GM19240 (cell line): ENCODE measurements at regions not wholly inside any gene's neighbourhood (a gene's known extent, or its start where the extent isn't known, plus 50 kb on each side); places are given as distances from the start of the nearest gene placed in this dataset.

Experiments
- DNase-seq: peaks from one replicate; pipeline ENCODE4 v3.0.0; 2011; ENCODE audit warnings: low spot score; ENCODE audit not compliant: insufficient read length

DNA sequence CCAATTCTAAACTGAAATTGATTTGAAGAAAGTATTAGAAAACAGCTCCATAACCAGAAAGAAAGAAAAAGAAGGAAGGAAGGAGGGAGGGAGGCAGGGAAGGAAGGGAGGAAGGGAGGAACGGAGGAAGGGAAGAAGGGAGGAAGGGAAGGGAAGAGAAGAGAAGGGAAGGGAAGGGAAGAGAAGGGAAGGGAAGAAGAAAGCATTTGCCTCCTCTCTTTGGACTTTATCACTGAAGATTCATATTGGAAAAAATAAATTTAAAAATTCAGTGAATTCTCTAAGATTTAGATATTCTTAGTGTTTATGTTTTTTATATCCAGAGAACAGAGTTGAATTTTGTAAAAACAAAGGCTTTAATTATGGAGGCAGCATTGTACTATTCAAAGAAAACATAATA is 68.5 kb upstream of the NXT1 start:
- DNase-seq = no peak

DNA sequence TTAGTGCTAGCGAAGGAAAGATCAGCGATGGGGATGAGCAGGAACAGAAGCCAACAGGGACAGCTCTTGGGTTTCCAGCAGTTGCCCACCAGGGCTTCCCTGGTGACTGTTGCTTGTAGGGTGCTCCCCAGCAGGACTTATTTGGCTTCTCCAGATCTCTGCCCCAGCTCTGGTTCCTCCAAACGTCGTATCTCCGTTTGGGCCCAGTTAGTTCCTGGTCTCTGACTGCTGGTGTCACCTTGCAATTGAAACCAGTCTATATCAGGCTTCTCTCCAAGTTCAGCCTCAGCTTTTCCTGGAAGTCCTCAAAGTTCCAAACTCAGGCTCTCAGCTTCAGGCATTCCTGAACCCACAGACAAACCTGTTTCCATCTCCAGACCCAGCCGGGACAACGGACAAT is 70.8 kb upstream of the NXT1 start:
- DNase-seq = no peak

DNA sequence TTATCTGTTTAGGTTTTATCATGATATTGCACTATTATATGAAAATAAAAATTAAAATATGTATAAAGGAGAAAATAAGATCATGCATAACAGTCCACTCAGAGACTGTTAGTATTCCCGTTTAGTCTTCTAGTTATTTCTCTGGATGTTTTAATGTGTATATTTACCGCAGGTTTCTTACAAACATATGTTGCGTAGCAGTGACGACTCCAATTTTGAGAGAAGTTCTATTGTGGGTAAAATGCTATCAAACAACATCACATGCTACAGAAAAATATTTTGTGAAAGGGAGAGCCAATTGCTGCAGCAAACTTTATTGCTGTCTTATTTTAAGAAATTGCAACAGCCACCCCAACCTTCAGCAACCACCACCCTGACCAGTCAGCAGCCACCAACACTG is 72.4 kb upstream of the NXT1 start:
- DNase-seq = no peak

DNA sequence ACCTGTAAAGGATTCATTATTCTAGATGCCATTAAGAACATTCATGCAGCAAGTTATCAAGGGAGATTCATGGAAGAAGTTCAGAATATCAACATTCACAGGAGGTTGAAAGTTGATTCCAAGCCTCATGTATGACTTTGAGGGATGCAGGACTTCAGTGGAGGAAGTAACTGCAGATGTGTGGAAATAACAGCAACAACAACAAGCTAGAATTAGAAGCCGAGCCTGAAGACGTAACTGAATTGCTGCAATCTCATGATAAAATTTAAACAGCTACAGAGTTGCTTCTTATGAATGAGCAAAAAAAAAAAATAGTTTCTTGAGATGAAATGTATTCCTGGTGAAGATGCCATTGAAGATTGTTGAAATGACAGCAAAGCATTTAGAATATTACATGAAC is 73.3 kb upstream of the NXT1 start:
- no peak for DNase-seq

DNA sequence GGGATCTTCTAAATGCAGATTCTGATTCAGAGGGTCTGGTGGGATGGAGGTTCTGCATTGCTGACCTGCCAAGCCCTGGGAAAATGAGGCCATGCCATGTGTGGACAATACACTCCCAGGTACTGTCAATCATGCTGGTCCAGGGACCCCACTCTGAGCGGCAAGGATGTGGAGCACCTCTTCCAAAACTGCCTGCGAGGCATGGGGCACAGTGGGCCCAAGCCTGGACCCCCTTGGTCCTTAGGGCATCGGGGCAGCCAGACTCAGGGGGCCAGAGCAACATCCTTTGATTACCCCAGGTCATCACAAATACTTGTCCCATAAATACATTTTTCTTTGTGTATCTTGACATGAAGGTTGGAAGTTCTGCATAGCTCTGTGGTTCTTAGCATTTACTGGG is 76.8 kb upstream of the NXT1 start:
- no peak for DNase-seq

DNA sequence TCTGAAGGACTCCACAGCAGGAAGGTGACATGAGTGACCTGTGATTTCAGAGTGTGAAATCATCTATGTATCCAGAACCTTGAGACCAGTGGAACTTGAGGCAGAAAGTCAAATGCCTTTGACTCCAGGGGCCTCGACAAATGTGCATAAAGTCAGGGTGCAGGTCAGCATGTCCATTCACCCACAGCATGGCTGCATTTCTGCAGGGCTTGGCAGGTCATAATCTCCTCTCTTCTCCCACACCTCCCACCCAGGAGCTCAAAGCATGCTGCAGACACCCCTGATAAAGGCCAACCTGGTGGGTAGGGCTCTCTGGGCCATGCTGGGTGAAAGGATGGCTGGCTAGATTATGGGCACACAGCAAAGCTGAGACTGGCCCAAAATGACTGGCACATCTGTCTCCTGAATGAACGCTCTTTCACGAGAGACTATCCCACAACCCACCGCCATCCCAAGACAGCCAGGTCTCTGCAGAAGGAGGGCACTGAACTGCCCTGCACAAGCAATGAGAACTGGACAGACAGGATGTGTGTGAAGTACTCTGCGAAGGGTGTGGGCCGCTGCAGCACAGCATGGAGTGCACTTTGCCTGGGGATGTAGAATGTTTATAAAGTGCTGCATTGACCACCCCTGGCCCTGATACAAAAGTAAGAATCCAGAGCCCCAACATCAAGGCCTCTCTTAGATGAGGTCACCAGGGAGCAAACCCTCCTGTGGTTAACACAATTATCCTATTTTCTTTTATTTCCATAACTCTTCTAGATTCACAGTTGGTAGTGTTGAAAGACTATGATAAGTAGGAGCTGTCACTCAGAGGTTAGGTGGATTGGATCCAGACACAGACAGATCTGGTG is 78.2 kb upstream of the NXT1 start:
- DNase-seq = no peak

DNA sequence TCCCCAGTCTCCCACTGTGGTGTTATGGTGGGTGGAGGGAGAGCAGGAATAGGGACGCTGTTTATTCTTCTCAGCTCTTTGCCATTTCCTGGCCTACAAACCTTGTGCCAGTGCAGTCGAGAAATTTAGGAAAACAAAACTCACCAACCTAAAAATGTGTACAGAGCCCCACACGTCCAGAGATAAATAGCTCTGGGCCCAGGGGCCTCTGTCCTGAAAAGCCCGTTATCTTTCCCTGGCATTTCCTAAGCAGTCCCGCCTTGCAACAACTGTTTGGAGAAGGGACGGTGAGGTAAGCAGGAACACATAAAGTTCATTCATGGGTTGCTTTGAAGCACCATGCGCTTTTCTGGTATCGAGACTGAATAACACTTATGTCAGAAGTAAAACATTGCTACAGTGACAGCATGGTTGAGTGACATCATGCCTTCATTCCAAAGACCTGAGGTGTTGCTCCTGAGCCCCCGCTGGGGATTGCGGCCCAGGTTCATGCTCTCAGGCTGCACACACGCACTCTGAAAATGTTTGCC is 80.1 kb upstream of the NXT1 start:
- no peak for DNase-seq

DNA sequence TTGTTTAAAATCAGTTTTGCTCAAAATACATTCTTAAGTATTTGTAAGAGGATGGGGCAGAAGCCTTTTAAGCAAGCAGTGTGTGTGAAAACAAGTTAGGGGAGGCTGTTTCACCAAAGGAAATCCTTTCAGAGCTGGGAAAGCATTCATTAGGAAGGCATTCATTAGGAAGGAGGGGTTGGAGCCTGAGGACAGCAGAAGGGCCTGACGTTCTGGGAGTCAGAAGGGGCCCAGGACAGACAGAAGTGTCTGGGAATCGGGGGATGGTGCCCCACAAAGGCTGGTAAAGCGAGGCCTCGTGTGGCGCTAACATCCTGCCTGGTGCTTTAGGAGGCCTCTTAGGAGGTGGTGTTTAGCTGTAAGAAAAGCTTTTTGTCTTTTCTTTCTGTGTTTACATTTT is 80.6 kb upstream of the NXT1 start:
- no peak for DNase-seq

DNA sequence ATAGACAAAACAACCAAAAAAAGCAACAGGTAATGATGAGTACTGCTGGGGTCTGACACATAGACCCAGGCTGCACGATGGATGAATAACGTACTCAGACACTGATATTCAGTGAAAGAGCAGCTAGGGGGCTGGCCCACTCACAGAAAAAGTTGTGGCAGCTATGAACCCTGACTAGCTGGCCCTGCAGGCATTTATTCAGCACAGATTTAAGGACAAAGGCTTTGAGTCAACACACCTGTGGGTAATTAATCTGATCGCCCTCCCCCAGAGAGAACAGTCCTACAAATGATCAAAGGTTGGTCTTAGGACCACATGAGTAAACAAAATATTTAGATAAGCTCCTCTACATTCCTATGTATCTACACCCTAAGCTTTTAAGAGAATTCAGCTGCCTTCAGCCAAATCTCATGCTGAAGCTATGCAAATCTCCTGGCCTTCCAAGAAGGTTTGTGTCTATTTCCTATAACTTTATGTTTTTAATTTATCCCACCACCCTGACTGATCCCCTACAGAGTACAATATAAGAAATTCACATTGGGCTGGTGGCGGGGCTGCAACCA is 81.7 kb upstream of the NXT1 start:
- DNase-seq = no peak

DNA sequence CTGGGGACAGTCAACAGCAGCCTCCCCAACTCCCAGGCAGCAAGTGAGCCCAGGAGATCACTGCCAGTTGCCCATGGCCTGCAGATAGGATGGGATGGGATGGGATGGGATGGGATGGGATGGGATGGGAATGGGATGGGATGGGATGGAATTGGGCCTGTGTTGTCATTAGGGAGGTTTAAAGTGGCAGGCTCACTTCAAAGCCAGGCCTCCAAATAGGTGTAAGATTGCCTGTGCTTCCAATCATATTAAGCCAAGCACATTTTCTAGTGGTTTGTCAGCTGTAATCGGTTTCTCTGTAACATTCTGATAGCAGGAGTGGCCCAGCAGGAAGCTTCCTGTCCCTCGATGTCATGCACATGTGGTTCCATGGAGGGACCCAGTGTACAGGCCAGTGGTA is 82.7 kb upstream of the NXT1 start:
- no peak for DNase-seq

DNA sequence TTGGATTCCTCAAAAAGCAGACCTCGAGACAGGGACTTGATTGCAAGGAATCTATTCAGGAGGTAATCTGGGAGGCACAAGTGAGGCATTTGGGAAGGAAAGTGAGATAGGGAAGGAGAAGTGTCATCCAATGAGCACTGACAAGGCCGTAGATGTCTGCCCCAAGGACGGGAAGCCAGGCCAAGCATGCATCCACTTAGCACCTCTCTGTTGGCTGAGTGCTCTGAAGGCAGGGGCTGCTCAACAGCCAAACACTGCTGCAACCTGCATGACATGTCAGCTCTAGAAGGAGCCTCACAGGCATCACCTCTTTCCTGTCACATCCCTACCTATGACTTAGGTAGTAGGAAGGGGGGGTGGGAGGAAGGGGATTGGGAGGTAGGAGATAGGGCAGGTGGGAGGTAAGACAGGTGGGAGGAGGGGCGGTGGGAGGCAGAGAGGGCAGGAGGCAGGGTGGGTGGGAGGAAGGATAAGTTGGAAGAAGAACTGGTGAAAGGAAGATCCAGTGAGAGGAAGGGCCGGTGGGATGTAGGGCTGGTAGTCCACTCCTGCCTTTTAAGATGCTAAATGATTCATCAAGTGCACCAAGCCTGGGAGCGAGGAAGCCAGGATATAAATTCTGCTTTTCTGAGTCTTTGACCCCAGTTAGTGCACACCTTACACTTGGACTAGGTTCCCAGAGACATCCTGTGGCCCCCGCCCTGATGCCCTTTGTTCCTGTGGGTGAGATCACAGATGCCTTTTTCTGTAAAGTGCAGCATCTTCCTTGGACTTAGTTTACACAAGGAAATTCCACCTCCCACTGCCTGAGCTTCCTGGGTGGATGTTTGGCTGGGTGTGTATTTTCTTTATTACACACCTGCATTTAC is 83.8 kb upstream of the NXT1 start:
- no peak for DNase-seq

DNA sequence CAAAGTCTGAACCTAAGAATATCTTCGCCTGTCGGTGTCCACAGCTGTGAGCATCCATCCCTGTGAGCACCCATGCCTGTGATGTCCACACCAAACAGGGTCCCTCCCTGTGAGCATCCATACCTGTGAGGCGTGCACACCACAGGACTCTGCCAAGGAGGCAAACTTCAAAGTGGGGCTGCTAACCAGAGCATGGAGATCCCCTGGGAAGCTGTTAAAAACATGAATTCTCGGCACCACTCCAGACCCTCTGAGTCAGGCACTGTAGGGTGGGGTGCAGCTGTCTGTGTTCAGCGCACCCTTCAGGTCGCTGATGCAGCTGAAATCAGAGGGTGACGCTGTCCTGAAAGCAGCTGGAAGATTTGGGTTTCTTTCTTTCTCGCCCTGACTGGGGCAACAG is 85.4 kb upstream of the NXT1 start:
- DNase-seq = no peak

DNA sequence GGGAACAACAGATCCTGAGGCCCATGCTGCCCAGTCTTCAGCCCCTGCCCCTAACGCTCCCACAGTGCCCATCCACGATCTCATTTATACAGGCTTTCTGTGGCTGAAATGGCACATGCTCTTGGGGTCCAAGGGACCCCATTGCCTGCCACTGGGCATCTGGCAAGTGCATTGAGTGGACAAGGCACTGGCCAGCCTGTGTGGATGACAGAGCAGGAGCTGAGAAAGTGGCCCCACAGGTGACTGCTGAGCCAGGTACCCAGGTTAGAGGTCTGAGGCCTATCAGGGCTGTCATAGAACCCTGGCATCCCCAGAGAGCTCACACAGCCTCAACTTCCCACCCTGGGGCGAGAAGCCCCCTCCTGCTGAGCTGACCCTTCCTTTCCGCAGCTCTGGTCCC is 86.0 kb upstream of the NXT1 start:
- no peak for DNase-seq

DNA sequence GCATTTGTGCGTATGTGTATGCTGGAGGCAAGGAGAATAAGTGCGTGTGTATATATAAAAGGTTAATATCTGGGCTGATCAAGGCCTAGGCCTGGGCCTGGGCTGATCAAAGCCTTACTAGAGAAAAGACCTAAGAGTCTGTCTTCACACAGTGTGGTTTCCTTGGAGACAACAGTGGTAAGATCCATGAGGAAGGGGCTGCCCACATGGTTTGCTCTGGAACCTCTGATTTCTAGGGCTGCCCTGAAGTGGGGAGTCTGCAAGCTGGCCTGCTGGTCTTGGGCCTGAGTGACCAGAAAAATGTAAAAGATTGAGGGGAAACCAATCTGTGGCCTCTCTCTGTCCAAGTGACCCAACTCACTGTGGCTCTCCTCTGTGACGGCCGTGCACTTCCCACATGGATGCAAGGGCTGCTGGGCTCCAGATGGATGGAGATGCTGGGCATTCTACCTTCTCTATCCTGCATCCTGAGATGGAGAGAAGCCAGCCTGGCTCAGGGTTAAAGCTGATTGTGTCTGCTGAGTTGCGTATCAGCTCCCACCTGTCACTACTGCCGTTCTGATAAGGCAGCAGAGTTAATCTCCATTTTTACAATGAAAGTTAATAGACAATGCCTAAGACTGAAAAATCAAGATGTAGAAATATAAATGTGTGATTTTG is 90.3 kb upstream of the NXT1 start:
- no peak for DNase-seq

DNA sequence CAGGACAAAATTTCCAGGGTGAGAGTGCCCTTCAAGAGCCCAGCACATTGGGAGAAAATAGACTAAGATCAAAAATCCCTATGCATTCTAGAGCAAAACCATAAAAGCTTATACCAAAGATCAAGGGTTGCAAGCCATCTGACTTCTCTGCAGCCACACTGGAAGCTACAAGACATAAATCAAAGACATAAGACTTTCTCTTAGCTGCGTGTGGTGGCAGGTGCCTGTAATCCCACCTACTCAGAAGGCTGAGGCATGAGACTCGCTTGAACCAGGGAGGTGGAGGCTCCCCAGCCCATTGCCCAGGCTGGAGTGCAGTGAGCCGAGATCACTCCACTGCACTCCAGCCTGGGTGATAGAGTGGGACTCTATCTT is 91.9 kb upstream of the NXT1 start:
- no peak for DNase-seq

DNA sequence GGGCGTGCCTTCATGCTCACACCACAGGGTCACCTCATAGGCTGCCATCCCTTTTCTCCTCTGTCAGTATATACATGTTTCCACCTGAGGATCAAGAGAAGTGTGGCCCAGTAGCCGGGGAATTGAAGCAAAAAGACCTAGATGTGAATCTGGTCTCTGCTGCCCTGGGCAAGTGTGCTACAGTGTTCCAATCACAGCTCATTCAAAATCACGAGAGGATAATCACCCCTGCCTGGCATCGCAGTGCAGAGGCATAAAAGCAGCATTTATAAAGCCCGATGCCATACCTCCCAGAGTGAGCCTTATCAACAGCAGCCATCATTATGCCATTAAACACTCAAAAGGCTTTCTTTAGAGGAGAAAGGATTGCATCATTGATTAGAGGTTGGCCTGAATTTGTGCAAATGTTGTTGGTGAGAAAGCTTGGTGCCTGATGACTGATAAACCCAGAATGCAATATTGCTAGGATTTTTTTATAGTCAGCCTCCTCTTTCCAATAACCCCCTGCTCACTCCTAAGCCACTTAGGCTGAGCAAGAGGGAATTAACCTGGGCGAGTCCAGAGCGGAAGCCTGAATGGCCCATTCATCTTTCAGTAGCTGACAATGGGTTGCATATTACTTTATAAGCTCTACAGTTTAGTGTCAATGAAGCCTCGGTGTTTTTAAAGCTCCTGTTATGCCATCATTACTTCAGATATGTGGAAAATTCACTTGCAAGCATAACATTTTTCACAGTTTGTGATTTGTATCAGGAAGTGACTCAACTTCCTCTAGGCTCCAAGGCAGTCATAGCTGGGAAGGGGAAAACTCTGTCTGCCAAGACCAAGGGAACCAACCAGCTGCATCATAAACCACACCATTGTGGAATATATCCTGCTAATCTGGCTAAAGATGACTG is 92.5 kb upstream of the NXT1 start:
- no peak for DNase-seq

DNA sequence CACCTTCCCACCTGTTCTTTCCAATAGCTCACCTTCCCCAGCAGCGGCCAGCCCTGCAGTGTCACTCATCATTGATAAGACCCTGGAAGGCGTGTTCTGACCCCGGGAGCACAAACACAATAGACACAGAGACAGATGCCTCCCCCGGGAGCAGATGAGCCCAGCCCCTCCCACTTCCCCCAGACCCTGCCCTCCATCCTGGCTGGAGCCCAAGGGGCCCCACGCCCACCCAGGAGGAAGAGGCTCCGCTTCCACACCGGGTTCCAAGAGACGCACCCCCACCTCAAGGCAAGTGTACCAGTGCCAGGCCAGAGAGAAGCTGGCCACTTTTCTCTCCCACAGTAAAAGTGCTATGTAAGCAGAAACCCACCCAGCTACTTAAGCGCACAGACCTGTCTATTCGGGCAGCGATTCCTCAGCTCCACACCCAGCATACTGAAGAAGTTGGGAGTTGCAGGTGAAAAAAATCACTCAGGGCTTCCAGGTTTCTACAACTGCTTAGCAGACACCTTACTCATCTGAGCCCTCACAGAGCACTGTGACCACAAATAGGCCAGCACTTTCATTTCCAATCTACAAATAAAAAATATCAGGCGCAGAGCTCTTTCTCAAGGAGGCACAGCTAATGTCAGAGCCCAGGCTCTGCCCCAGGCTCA is 93.4 kb upstream of the NXT1 start:
- DNase-seq = no peak

DNA sequence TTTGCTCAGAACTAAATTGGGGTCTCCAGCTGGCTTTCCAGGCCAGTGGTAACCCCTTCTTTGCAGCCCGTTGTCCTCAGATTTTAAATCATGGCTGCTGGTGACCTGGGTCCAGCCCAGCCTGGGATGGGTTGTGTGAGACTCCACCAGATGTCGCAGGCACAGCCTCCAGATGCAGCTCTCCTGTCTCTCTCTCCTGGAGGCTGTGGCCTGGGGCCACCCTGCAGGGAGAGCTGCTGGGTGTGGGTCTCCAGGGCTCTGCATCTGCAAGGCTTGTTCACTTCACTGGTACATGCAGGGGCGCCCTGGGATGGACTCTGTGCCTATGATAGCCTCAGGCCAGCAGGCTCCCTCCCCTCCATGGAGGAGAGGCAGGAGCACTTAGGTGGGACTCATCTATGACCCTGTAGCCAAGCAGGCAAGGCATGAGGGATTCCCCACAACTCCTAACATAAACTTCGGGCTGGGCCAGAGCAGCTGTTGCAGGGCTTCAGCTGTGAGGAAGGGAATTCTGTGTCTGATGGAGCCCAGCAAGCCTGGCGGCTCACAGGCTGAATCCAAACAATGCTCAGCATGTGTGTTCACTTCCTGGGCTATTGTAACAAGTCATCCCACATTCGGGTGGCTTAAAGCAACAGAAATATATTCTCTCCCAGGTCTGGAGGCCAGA is 94.7 kb upstream of the NXT1 start:
- DNase-seq = no peak

DNA sequence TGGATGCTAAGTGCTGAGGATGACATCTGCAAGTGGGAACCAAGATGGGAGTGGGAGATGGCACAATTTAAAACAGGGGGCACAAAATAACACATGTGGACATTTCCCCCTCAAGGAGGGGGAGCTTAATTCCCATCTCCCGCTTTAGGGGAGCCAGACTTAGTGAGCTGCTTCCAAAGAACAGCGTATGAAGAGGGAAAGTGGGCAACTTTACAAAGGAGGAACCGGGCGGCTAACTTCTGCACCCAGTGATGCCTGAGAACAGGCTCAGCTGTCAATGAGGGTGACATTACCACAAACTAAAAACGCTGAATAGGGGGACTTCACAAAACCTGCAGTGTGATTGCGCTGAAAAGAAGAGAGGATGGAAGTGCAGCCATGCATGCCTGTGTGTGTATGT is 95.5 kb upstream of the NXT1 start:
- no peak for DNase-seq

DNA sequence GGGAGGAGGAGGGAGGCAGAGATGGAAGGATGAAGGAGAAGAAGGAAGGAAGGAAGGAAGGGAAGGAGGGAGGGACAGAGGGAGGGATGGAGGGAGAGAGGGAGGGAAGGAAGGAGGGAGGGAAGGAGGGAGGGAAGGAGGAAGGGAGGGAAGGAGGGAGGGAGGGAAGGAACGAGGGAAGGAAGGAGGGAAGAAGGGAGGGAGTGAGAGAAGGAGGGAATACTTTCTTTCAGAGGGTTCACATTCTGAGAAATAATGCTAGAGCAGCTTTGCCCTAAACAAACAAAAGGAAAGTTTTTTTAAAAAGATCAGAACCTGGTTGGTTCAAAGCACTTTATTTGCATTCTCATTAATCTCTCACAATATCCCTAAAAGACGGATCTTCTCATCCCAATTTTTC is 96.1 kb upstream of the NXT1 start:
- DNase-seq = no peak
